GM12878 (cell line): ENCODE measurements at regions not wholly inside any gene's neighbourhood (a gene's known extent, or its start where the extent isn't known, plus 50 kb on each side); places are given as distances from the start of the nearest gene placed in this dataset.

Experiments used
- ATAC-seq: fragments of 200-7000 bp; cut with Tn5 transposase; 3 replicates; pipeline ENCODE4 v1.9.1; 2020; ENCODE audit warnings: mild to moderate bottlenecking, moderate library complexity
- BruUV-seq: library from RNA; stranded (reverse); fragments of 400-500 nt; replicated peaks from 2 replicates; lab custom pipeline; 2021; lab: Mats Ljungman, UMichigan
- CTCF ChIA-PET: fragments of 300-600 bp; sonication (Branson Sonifier 250); formaldehyde crosslinking; extraction: SDS; loops from one replicate; lab custom pipeline; 2021; ENCODE audit warnings: inconsistent platforms; lab: Yijun Ruan, JAX
- POLR2A ChIA-PET: fragments of 350-600 bp; formaldehyde crosslinking; extraction: SDS; loops from one replicate; lab custom pipeline; 2021; ENCODE audit warnings: inconsistent platforms; lab: Charles Lee
- RAD21 ChIA-PET: fragments of 300-600 bp; sonication (Branson Sonifier 250); formaldehyde crosslinking; loops from one replicate; lab custom pipeline; 2023; ENCODE audit warnings: antibody characterized with exemption; ENCODE audit not compliant: unreplicated experiment; lab: Charles Lee
- SMC1A ChIA-PET: fragments of 300-600 bp; sonication (Branson Sonifier 250); formaldehyde crosslinking; loops from one replicate; lab custom pipeline; 2023; ENCODE audit not compliant: unreplicated experiment, uncharacterized antibody; lab: Charles Lee
- DNase-seq: peaks from one replicate; pipeline ENCODE4 v3.0.0-alpha.2; 2011; ENCODE audit warnings: low read depth, low spot score
- FAIRE-seq: peaks from 3 replicates; lab custom pipeline; 2011; peaks lifted over from hg19 to GRCh38; lab: Jason Lieb, UNC
- H2AFZ ChIP-seq: 2 replicates; pipeline ENCODE4 v1.6.0; 2011; ENCODE audit warnings: low read depth, low read length, control low read depth; ENCODE audit not compliant: control insufficient read depth
- H3K27ac ChIP-seq: 2 replicates; pipeline ENCODE4 v1.5.1; 2011; ENCODE audit warnings: control low read depth; ENCODE audit not compliant: control insufficient read depth, insufficient read depth
- H3K27me3 ChIP-seq, 2 experiments: replicated peaks in 1 of 2; 2 replicates each; pipeline versions ENCODE4 v1.6.0 to v1.6.1; 2011; ENCODE audit warnings: low read length in 1 of 2; ENCODE audit not compliant: control insufficient read depth in 2 of 2, insufficient read depth in 2 of 2
- H3K36me3 ChIP-seq, 2 experiments: 2 replicates each; pipeline ENCODE4 v1.5.1; 2011; ENCODE audit warnings: low read length in 1 of 2; ENCODE audit not compliant: control insufficient read depth in 2 of 2, insufficient read depth in 2 of 2
- H3K4me1 ChIP-seq: 2 replicates; pipeline ENCODE4 v1.6.1; 2011; ENCODE audit warnings: mild to moderate bottlenecking, low read length, moderate library complexity, mixed read lengths; ENCODE audit not compliant: control insufficient read depth, insufficient read depth
- H3K4me2 ChIP-seq: 2 replicates; pipeline ENCODE4 v1.6.0; 2011; ENCODE audit warnings: control low read depth; ENCODE audit not compliant: control insufficient read depth, insufficient read depth
- H3K4me3 ChIP-seq: fragments of 200-600 bp; sonication (generic); 2 replicates; pipeline ENCODE4 v1.5.1; 2016
- H3K79me2 ChIP-seq: 2 replicates; pipeline ENCODE4 v1.6.0; 2011; ENCODE audit warnings: low read length; ENCODE audit not compliant: control insufficient read depth, insufficient read depth
- H3K9ac ChIP-seq: 2 replicates; pipeline ENCODE4 v1.8.0; 2011; ENCODE audit warnings: low read length, control low read depth, mixed read lengths; ENCODE audit not compliant: control insufficient read depth, insufficient read depth
- H3K9me3 ChIP-seq: replicated peaks from 3 replicates; pipeline ENCODE4 v1.5.1; 2011; ENCODE audit warnings: mild to moderate bottlenecking, low read length; ENCODE audit not compliant: control insufficient read depth, insufficient read depth
- H4K20me1 ChIP-seq: 2 replicates; pipeline ENCODE4 v1.6.0; 2011; ENCODE audit not compliant: control insufficient read depth, insufficient read depth
- CBX3 ChIP-seq: fragments of 200-600 bp; sonication (generic); IDR thresholded peaks from 2 replicates; pipeline ENCODE4 v1.6.1; 2016; ENCODE audit warnings: low read depth, borderline replicate concordance
- IRF3 ChIP-seq: fragments of 450-650 bp; IDR thresholded peaks from 2 replicates; pipeline ENCODE4 v1.6.1; 2014; ENCODE audit warnings: mild to moderate bottlenecking
- PRDM15 ChIP-seq: fragments of 450-650 bp; formaldehyde crosslinking; IDR thresholded peaks from 2 replicates; pipeline ENCODE4 v1.4.0; 2020; ENCODE audit warnings: mild to moderate bottlenecking, moderate library complexity
- TAF1 ChIP-seq: IDR thresholded peaks from 2 replicates; pipeline ENCODE4 v1.6.1; 2011; ENCODE audit warnings: mild to moderate bottlenecking, low read depth, low read length, borderline replicate concordance
- USF2 ChIP-seq: IDR thresholded peaks from 2 replicates; pipeline ENCODE4 v1.6.1; 2011; ENCODE audit warnings: low read depth, low read length, improper control_type of control experiment, borderline replicate concordance
- ZBTB40 ChIP-seq: fragments of 450-650 bp; IDR thresholded peaks from 2 replicates; pipeline ENCODE4 v1.6.1; 2016; ENCODE audit warnings: mild to moderate bottlenecking, moderate library complexity, borderline replicate concordance
- WGBS: methylation state at CpG from one replicate; pipeline ENCODE4 v1.1.6; 2016; ENCODE audit warnings: low lambda C conversion rate; ENCODE audit not compliant: insufficient replicate concordance, insufficient coverage; ENCODE audit errors: missing lambda C conversion rate; 5-methylcytosine and 5-hydroxymethylcytosine counted together
- in situ Hi-C: fragments of 300-500 bp; cut with MboI; formaldehyde crosslinking; loops from 9 replicates; pipeline ENCODE4 v1.14.3; 2018; ENCODE audit warnings: mixed read lengths
- intact Hi-C: fragments of 100-400 bp; cut with micrococcal nuclease; formaldehyde crosslinking; loops from one replicate; pipeline ENCODE4 v1.14.2; 2022; ENCODE audit not compliant: unreplicated experiment

GRCh38 chr6:159639721-159640120 lies 53.3 kb downstream of the SOD2 start:
- Histone ChIP-seq H3K36me3 (no peaks in the 10 kb centered on the region), H2AFZ (no peak overlapping the region), H3K4me2 (no peak overlapping the region), H3K9me3 (no peaks in the 10 kb centered on the region), H3K27me3 (no peaks in the 10 kb centered on the region), H3K79me2 (no peaks in the 10 kb centered on the region), H3K4me3 (no peak overlapping the region), H4K20me1 (no peaks in the 10 kb centered on the region), H3K27ac (no peak overlapping the region), H3K4me1 (no peaks in the 10 kb centered on the region), H3K9ac (no peak overlapping the region)
- SMC1A ChIA-PET: no interaction called here
- in situ Hi-C loops: no loop called here
- TF ChIP-seq PRDM15 (CRISPR knock-in tag): no peak
- TF ChIP-seq CBX3: no peak
- TF ChIP-seq TAF1: no peak
- TF ChIP-seq IRF3: no peak
- TF ChIP-seq USF2: no peak
- TF ChIP-seq ZBTB40: no peak
- intact Hi-C loops: no loop called here
- DNase-seq: no peak
- 13% methylated on average over 3 of the region's 3 CpGs for WGBS
- no peak for ATAC-seq
- POLR2A ChIA-PET: no interaction called here
- no TSS peak for BruUV-seq
- CTCF ChIA-PET: interaction anchor here (1.2 to 1.6 kb wide), 2 partner anchors 15 to 16 kb away, joined by 3 to 5 read pairs; no protein-coding TSS in a partner anchor
- no peak for FAIRE-seq
- RAD21 ChIA-PET: no interaction called here
